Suppressor macrophage treated with lipopolysaccharide for 4 hours (primary cell): ENCODE measurements at regions not wholly inside any gene's neighbourhood (a gene's known extent, or its start where the extent isn't known, plus 50 kb on each side); places are given as distances from the start of the nearest gene placed in this dataset.
A peak's percentile ranks its signal among the peaks of the same experiment; 100 is the strongest.
"Not testable (repeated sequence)": the region's sequence is repeated elsewhere in the genome, so short reads cannot be mapped to it uniquely, and the experiment has no call there.

Experiments
- DNase-seq: peaks from one replicate; pipeline ENCODE4 v3.0.0-alpha.2; 2020

DNA sequence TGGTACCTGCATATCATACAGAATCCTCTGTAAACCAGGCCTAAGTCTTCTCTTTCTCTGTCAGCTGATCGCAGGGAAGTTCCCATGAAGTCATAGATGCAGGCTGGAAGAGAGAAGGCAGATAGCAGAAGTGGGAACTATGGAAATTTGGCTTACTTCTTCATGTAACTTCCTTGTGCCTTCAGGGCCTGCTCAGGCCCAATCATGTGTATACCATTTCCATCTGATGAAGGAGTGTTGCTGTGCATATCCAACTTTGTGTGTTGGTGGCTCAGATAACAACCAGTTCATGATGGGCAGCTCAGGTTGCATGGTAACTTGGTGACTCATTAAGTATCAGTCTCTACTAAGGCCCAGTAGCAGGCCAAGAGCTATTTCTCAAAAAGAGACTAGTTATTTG is 53.1 kb upstream of the CEP295 start:
- peak; percentile 90 for DNase-seq

DNA sequence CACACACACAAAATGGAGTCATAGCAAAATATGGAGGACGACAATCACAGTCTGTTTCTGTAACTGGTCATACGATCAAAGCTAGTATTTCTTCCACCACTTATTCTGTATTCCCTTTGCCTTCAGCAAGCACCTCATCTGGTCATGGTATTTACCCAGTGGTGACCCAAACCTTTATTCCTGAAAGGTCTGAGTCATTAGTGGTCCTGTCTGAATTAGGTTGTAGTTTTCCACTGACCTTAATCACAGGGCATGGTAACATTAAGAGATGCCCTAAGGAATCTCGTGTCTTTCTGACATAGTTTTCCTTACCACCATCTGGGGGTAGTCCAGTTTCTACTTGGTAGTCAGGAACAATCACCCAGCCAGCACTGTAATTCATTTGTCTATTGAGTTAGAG is 54.8 kb upstream of the CEP295 start:
- no peak for DNase-seq

DNA sequence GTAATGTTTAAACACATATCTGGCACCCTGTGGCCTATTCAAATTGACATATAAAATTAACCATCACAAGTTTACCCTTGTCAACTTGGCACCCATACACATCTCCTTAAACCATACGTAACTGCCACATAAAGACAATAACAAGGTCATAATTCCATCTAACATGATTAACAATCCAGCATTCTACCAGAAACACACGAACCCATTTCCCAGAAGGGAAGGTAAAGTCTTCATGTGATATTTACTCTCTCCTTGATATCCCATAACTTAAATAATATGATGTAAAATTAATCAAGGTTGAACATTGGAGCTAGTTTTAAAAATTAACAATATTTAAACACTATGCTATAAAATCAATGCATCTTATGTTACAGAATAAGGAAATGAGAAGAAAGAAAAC is 55.2 kb upstream of the CEP295 start:
- no peak for DNase-seq

DNA sequence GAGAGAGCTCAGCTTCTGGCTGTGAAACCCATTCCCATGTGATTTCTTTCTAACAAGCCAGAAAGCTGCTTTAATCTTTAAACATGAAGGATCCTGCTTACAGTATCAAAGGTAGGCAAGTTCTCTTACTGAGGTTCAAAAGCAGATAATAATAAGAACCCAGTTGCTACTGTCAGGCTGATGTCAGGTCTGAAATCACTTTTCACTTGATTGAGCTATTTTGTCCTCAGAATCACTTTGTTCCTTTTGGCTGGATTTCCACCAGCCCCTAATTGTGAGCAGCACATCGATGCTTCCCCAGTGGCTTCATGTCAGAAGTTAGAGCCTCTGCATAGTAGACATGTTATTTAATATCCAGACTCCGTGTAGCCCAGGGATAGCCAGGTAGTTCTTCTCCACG is 55.8 kb upstream of the CEP295 start:
- DNase-seq, result no peak

DNA sequence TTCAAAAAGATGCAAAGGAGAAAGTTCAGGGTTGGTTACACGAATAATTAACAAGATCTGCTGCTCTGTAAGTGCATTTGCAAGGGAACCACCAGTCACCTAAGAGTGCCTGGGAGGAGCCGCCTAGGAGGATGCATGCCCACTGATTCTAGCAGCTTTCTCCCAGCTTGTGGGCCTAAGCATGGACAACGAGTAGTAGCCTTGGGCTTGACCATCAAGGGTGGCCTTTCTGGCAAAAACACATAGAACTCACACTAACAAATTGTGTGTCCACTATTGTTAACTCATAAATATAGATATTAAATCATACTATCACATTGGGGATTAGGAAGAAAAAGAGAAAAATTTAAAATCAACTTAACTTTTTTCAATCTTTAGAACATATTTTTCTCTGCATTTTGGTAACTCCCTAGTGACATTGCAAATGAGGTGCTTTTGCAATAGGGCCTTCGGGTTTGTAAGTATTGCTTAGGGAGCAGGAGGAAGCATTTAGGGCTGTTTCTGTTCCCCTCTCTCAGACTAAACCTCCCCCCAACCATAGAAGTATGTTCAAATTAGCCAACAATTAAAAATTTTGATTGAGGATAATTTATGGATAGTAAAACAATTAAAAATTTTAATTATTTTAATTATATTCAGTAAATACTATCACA is 57.3 kb upstream of the CEP295 start:
- DNase-seq, result peak; percentile 65

DNA sequence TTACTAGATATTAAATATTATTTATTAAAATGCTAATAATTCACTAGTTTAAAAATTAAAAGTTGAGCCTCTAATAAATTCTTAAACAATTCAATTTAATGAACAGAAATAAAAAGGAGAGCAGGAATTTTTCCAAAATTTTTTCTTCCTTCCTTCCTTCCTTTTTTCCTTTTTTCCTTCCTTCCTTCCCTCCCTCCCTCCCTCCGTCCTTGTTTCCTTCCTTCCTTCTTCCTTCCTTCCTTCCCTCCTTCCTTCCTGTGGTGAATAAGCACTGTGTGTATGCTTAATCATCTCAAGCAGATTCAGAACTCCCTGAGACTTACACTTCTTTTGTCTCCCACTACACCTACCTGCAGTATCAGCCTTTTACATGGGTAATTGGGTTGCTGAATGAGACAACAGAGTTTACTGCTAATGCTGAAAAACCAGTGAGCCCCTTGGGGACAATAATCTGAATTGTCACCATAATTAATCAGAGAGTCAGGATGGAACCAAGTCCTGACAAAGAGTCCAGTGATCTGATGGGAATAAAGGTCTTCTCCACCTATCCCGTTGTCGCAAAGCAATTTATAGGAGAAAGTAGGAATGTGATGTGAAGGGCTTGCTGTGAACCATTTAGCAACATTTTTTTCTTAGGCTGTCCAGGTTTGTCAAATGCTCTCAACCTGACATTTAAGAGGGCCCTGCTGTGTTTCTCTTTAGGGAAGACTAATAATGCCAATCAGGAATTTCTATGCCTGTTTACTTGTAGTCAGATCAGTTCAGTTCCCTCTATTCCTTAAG is 58.1 kb upstream of the CEP295 start:
- no peak for DNase-seq

DNA sequence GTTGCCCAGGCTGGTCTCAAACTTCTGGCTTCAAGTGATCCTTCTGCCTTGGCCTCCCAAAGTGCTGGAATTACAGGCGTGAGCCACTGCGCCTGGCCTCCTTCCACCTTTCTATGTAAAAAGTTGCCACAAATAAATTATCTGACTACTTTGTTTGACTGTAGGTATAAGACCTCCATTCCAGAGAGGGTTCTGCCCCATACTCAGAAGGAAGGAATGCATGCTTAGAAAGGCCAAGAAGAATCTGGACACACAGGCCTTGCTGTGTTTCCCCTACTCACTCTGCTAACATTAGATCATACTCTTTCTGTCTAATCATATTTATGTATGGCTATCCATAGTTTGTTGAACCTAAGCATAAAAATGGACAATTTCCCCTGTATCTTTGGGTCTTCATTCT is 53.0 kb upstream of the SMCO4 start:
- not testable (repeated sequence) for DNase-seq
